GM23248 (cell line): ENCODE measurements at regions not wholly inside any gene's neighbourhood (a gene's known extent, or its start where the extent isn't known, plus 50 kb on each side); places are given as distances from the start of the nearest gene placed in this dataset.

Experiments
- EZH2 ChIP-seq: fragments of 200-600 bp; sonication (generic); IDR thresholded peaks from 2 replicates; pipeline ENCODE4 v1.6.1; 2018; ENCODE audit warnings: antibody characterized with exemption, mild to moderate bottlenecking; ENCODE audit not compliant: insufficient read depth, poor library complexity, severe bottlenecking
- EZH2phosphoT487 ChIP-seq: fragments of 200-600 bp; sonication (generic); IDR thresholded peaks from 2 replicates; pipeline ENCODE4 v1.6.1; 2018; ENCODE audit warnings: antibody characterized with exemption, moderate library complexity, mild to moderate bottlenecking, low read depth; ENCODE audit not compliant: insufficient read depth

GRCh38 chr1:149844650-149845255 lies 54.6 kb upstream of the BOLA1 start:
- TF ChIP-seq EZH2 (no peak), EZH2phosphoT487 (no peak)
